BE2C (cell line): ENCODE measurements at regions not wholly inside any gene's neighbourhood (a gene's known extent, or its start where the extent isn't known, plus 50 kb on each side); places are given as distances from the start of the nearest gene placed in this dataset.
"Not testable (repeated sequence)": the region's sequence is repeated elsewhere in the genome, so short reads cannot be mapped to it uniquely, and the experiment has no call there.

Experiments used
- DNase-seq: peaks from one replicate; pipeline ENCODE4 v3.0.0-alpha.2; 2020
- H3K27me3 ChIP-seq: fragments of 250-450 bp; sonication (Bioruptor Pico); 2 replicates; pipeline ENCODE4 v1.5.1; 2020; ENCODE audit warnings: mild to moderate bottlenecking
- H3K36me3 ChIP-seq: fragments of 250-450 bp; sonication (Bioruptor Pico); 2 replicates; pipeline ENCODE4 v1.5.1; 2020; ENCODE audit warnings: mild to moderate bottlenecking
- H3K4me1 ChIP-seq: fragments of 250-450 bp; sonication (Bioruptor Pico); 2 replicates; pipeline ENCODE4 v1.5.1; 2020
- H3K4me3 ChIP-seq: 2 replicates; pipeline ENCODE4 v1.5.1; 2011; ENCODE audit warnings: low read depth, low read length
- H3K9me3 ChIP-seq: fragments of 250-450 bp; sonication (Bioruptor Pico); 2 replicates; pipeline ENCODE4 v1.5.1; 2020
- TF ChIP-seq, protein P1 (sequence below): IDR thresholded peaks from 2 replicates; pipeline ENCODE4 v1.5.1; 2012; ENCODE audit warnings: mild to moderate bottlenecking, low read depth, low read length

GRCh38 chr12:17301544-17301943 lies 695.6 kb upstream of the LMO3 start:
- no peaks in the 10 kb centered on the region for H3K27me3 ChIP-seq
- H3K4me1 ChIP-seq: no peaks in the 10 kb centered on the region
- no peaks in the 10 kb centered on the region for H3K36me3 ChIP-seq
- H3K4me3 ChIP-seq: no peak overlapping the region
- H3K9me3 ChIP-seq: no peaks in the 10 kb centered on the region
- TF ChIP-seq, protein P1, sequence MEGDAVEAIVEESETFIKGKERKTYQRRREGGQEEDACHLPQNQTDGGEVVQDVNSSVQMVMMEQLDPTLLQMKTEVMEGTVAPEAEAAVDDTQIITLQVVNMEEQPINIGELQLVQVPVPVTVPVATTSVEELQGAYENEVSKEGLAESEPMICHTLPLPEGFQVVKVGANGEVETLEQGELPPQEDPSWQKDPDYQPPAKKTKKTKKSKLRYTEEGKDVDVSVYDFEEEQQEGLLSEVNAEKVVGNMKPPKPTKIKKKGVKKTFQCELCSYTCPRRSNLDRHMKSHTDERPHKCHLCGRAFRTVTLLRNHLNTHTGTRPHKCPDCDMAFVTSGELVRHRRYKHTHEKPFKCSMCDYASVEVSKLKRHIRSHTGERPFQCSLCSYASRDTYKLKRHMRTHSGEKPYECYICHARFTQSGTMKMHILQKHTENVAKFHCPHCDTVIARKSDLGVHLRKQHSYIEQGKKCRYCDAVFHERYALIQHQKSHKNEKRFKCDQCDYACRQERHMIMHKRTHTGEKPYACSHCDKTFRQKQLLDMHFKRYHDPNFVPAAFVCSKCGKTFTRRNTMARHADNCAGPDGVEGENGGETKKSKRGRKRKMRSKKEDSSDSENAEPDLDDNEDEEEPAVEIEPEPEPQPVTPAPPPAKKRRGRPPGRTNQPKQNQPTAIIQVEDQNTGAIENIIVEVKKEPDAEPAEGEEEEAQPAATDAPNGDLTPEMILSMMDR: no peak
- DNase-seq: no peak

- H3K4me3 ChIP-seq: no peak overlapping the region
- no peaks in the 10 kb centered on the region for H3K27me3 ChIP-seq
- TF ChIP-seq, protein P1: no peak
- DNase-seq: no peak
- H3K36me3 ChIP-seq: no peaks in the 10 kb centered on the region
- H3K4me1 ChIP-seq: no peaks in the 10 kb centered on the region
- no peaks in the 10 kb centered on the region for H3K9me3 ChIP-seq
These were observed 690.9 kb upstream of the LMO3 start for GRCh38 chr12:17296882-17297281.

DNA sequence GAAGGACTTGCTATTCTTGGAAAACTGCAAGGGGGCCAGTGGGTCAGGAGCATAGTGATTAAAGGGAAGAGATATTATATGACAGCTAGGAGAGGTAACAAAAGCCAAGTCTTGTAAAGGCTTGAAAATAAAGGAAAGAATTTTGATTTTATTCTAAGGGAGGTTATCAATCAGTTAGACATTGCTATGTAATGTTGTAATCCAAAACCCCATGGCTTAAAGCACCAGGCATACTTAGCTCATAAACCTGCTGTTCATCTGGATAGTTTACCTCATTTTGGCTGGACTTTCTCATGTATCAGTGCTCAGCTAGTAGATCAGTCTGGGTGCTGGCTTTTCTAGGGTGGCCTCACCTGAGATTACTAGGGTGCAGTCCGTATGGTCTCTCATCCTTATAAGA lies 680.9 kb upstream of the LMO3 start:
- Histone ChIP-seq H3K36me3 (no peaks in the 10 kb centered on the region), H3K27me3 (no peaks in the 10 kb centered on the region), H3K4me1 (no peaks in the 10 kb centered on the region), H3K9me3 (no peaks in the 10 kb centered on the region), H3K4me3 (no peak overlapping the region)
- DNase-seq: no peak
- TF ChIP-seq, protein P1: no peak

DNA sequence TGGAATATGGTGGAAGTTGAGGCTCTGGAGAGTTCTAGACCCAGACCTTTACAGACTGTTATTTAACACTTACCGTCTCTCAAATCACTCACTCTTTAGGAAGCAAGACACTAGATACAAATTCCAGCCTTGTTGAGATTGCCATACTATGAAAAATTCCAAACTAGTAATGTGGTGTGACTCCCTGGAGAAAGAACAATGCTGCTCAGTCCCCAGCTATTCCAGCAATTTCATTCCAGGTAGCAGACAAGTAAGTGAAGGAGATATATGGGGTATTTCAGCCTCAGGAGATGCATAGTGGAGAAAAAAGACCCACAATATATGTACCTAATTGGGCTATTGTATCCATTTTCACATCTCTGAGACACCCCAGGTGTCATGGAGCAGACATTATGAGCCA lies 678.9 kb upstream of the LMO3 start:
- DNase-seq: no peak
- no peaks in the 10 kb centered on the region for H3K36me3 ChIP-seq
- TF ChIP-seq, protein P1: no peak
- no peak overlapping the region for H3K4me3 ChIP-seq
- no peaks in the 10 kb centered on the region for H3K4me1 ChIP-seq
- H3K27me3 ChIP-seq: no peaks in the 10 kb centered on the region
- no peaks in the 10 kb centered on the region for H3K9me3 ChIP-seq

GRCh38 chr12:17283563-17283962 lies 677.6 kb upstream of the LMO3 start:
- no peak for DNase-seq
- H3K27me3 ChIP-seq: no peaks in the 10 kb centered on the region
- TF ChIP-seq, protein P1: no peak
- H3K9me3 ChIP-seq: no peaks in the 10 kb centered on the region
- no peaks in the 10 kb centered on the region for H3K36me3 ChIP-seq
- H3K4me3 ChIP-seq: no peak overlapping the region
- H3K4me1 ChIP-seq: no peaks in the 10 kb centered on the region

- not testable (repeated sequence) for H3K4me3 ChIP-seq, H3K4me1 ChIP-seq, H3K9me3 ChIP-seq, H3K36me3 ChIP-seq, H3K27me3 ChIP-seq, DNase-seq
These were observed 676.2 kb upstream of the LMO3 start for GRCh38 chr12:17282169-17282568.

- H3K27me3 ChIP-seq: no peaks in the 10 kb centered on the region
- TF ChIP-seq, protein P1: peak; percentile 29; the same call in 1 of the 2 replicates
- no peaks in the 10 kb centered on the region for H3K9me3 ChIP-seq
- no peak for DNase-seq
- H3K4me1 ChIP-seq: no peaks in the 10 kb centered on the region
- H3K36me3 ChIP-seq: no peaks in the 10 kb centered on the region
- no peak overlapping the region for H3K4me3 ChIP-seq
These were observed 673.0 kb upstream of the LMO3 start for GRCh38 chr12:17278946-17279345.
